A549 (cell line): ENCODE measurements at regions not wholly inside any gene's neighbourhood (a gene's known extent, or its start where the extent isn't known, plus 50 kb on each side); places are given as distances from the start of the nearest gene placed in this dataset.
"Not testable (repeated sequence)": the region's sequence is repeated elsewhere in the genome, so short reads cannot be mapped to it uniquely, and the experiment has no call there.

ENCODE experiments used
- EHMT2 ChIP-seq: fragments of 200-600 bp; sonication (generic); IDR thresholded peaks from 2 replicates; pipeline ENCODE4 v1.6.1; 2016; ENCODE audit warnings: antibody characterized with exemption, low read depth, mild to moderate bottlenecking, moderate library complexity
- EP300 ChIP-seq, 2 experiments: fragments of >200 bp; sonication (Bioruptor Twin); formaldehyde crosslinking; IDR thresholded peaks; 2 replicates in 1 of 2; 3 replicates in 1 of 2; pipeline ENCODE4 v1.6.1; 2016 to 2017
- FOSL2 ChIP-seq, 2 experiments: fragments of 450-650 bp in 1 of 2; fragments of >200 bp in 1 of 2; sonication (Bioruptor Twin) in 1 of 2; formaldehyde crosslinking; IDR thresholded peaks; 2 replicates each; pipeline versions ENCODE4 v1.5.0 to v1.6.1; 2016 to 2020; ENCODE audit warnings: mild to moderate bottlenecking in 1 of 2, moderate library complexity in 1 of 2
- JUNB ChIP-seq: fragments of >200 bp; sonication (Bioruptor Twin); formaldehyde crosslinking; IDR thresholded peaks from 2 replicates; pipeline ENCODE4 v1.6.1; 2016
- KDM1A ChIP-seq: fragments of 200-600 bp; sonication (generic); IDR thresholded peaks from 2 replicates; pipeline ENCODE4 v1.6.1; 2016; ENCODE audit warnings: low read depth, mild to moderate bottlenecking
- POLR2A ChIP-seq: IDR thresholded peaks from 2 replicates; pipeline ENCODE4 v1.6.1; 2012; ENCODE audit warnings: mild to moderate bottlenecking, low read length
- TP53 ChIP-seq: fragments of 250-450 bp; sonication (Bioruptor Pico); IDR thresholded peaks from 2 replicates; pipeline ENCODE4 v1.5.0; 2021; ENCODE audit warnings: mild to moderate bottlenecking, moderate library complexity
- ZFP36 ChIP-seq: fragments of 450-650 bp; IDR thresholded peaks from 2 replicates; pipeline ENCODE4 v1.6.1; 2014; ENCODE audit warnings: borderline replicate concordance; ENCODE audit not compliant: partially characterized antibody
- TF ChIP-seq, protein P1 (sequence below): fragments of >200 bp; sonication (Bioruptor Twin); formaldehyde crosslinking; IDR thresholded peaks from 3 replicates; pipeline ENCODE4 v1.5.1; 2016
- TF ChIP-seq, protein P2 (sequence below): fragments of >200 bp; sonication (Bioruptor Twin); formaldehyde crosslinking; IDR thresholded peaks from 3 replicates; pipeline ENCODE4 v1.6.1; 2016
- TF ChIP-seq, protein P3 (sequence below): fragments of 450-650 bp; IDR thresholded peaks from 2 replicates; pipeline ENCODE4 v1.6.1; 2014; ENCODE audit warnings: antibody characterized with exemption
- TF ChIP-seq, protein P4 (sequence below): IDR thresholded peaks from 2 replicates; pipeline ENCODE4 v1.6.1; 2012

DNA sequence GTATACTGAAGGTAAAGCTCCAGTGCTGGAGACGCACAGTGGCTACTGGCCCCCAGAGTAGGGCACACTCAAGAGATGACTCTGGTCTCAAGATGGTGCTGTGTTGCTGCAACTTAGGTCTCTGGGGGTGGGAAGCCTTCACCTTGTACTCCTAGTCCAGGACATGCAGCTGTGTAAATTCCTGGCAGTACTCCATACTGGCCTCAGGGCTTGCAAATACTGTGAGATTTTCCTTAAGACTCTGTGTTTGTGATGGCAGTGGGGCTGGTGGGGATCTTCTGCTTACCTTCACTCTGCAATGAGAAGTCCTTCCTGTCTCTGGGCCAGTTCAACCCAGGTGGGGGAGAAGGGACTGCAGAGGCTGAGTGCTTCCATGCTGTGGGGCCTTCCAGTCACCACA lies 102.9 kb downstream of the THSD1 start:
- TF ChIP-seq KDM1A; JUNB; EP300 (IDR thresholded peaks at IDR 0.05); POLR2A; ZFP36; TP53; FOSL2 (IDR thresholded peaks at IDR 0.05); FOSL2 (CRISPR knock-in tag; IDR thresholded peaks at IDR 0.05); EHMT2: not testable (repeated sequence)
- TF ChIP-seq, protein P1, sequence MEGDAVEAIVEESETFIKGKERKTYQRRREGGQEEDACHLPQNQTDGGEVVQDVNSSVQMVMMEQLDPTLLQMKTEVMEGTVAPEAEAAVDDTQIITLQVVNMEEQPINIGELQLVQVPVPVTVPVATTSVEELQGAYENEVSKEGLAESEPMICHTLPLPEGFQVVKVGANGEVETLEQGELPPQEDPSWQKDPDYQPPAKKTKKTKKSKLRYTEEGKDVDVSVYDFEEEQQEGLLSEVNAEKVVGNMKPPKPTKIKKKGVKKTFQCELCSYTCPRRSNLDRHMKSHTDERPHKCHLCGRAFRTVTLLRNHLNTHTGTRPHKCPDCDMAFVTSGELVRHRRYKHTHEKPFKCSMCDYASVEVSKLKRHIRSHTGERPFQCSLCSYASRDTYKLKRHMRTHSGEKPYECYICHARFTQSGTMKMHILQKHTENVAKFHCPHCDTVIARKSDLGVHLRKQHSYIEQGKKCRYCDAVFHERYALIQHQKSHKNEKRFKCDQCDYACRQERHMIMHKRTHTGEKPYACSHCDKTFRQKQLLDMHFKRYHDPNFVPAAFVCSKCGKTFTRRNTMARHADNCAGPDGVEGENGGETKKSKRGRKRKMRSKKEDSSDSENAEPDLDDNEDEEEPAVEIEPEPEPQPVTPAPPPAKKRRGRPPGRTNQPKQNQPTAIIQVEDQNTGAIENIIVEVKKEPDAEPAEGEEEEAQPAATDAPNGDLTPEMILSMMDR = not testable (repeated sequence)
- TF ChIP-seq, protein P2, sequence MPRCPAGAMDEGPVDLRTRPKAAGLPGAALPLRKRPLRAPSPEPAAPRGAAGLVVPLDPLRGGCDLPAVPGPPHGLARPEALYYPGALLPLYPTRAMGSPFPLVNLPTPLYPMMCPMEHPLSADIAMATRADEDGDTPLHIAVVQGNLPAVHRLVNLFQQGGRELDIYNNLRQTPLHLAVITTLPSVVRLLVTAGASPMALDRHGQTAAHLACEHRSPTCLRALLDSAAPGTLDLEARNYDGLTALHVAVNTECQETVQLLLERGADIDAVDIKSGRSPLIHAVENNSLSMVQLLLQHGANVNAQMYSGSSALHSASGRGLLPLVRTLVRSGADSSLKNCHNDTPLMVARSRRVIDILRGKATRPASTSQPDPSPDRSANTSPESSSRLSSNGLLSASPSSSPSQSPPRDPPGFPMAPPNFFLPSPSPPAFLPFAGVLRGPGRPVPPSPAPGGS = not testable (repeated sequence)
- TF ChIP-seq, protein P3, sequence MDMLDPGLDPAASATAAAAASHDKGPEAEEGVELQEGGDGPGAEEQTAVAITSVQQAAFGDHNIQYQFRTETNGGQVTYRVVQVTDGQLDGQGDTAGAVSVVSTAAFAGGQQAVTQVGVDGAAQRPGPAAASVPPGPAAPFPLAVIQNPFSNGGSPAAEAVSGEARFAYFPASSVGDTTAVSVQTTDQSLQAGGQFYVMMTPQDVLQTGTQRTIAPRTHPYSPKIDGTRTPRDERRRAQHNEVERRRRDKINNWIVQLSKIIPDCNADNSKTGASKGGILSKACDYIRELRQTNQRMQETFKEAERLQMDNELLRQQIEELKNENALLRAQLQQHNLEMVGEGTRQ = not testable (repeated sequence)
- TF ChIP-seq, protein P4, sequence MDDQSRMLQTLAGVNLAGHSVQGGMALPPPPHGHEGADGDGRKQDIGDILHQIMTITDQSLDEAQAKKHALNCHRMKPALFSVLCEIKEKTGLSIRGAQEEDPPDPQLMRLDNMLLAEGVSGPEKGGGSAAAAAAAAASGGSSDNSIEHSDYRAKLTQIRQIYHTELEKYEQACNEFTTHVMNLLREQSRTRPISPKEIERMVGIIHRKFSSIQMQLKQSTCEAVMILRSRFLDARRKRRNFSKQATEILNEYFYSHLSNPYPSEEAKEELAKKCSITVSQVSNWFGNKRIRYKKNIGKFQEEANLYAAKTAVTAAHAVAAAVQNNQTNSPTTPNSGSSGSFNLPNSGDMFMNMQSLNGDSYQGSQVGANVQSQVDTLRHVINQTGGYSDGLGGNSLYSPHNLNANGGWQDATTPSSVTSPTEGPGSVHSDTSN = not testable (repeated sequence)
